OCI-LY1 (cell line): ENCODE measurements at regions not wholly inside any gene's neighbourhood (a gene's known extent, or its start where the extent isn't known, plus 50 kb on each side); places are given as distances from the start of the nearest gene placed in this dataset.

ENCODE experiments used
- H2AFZ ChIP-seq: fragments of 200-600 bp; sonication (generic), shearing (Covaris generic); 2 replicates; pipeline ENCODE4 v1.6.0; 2014; ENCODE audit warnings: antibody characterized with exemption, mild to moderate bottlenecking, low read length
- H3F3A ChIP-seq: fragments of 200-600 bp; sonication (generic), shearing (Covaris generic); 2 replicates; pipeline ENCODE4 v1.6.0; 2014; ENCODE audit warnings: mild to moderate bottlenecking, antibody characterized with exemption, low read length, moderate library complexity; ENCODE audit not compliant: insufficient read depth
- H3K27ac ChIP-seq: fragments of 200-600 bp; sonication (generic); 2 replicates; pipeline ENCODE4 v1.5.1; 2014; ENCODE audit warnings: low read length, mixed run types, mild to moderate bottlenecking, low read depth; ENCODE audit not compliant: poor library complexity, severe bottlenecking
- H3K27me3 ChIP-seq: fragments of 200-600 bp; sonication (generic); 2 replicates; pipeline ENCODE4 v1.6.0; 2014; ENCODE audit warnings: antibody characterized with exemption, mild to moderate bottlenecking, low read length, moderate library complexity; ENCODE audit not compliant: insufficient read depth
- H3K36me3 ChIP-seq: fragments of 200-600 bp; sonication (generic); 2 replicates; pipeline ENCODE4 v1.6.1; 2014; ENCODE audit warnings: mild to moderate bottlenecking, antibody characterized with exemption, low read length, moderate library complexity, mixed read lengths; ENCODE audit not compliant: insufficient read depth
- H3K4me1 ChIP-seq: fragments of 200-600 bp; sonication (generic); 2 replicates; pipeline ENCODE4 v1.5.1; 2014; ENCODE audit warnings: mild to moderate bottlenecking, low read length, moderate library complexity; ENCODE audit not compliant: insufficient read depth, severe bottlenecking
- H3K4me2 ChIP-seq: fragments of 200-600 bp; sonication (generic), shearing (Covaris generic); 2 replicates; pipeline ENCODE4 v1.6.1; 2014; ENCODE audit warnings: low read length
- H3K4me3 ChIP-seq: fragments of 200-600 bp; sonication (generic); 2 replicates; pipeline ENCODE4 v1.5.1; 2014; ENCODE audit warnings: low read length, low read depth, mild to moderate bottlenecking, mixed read lengths; ENCODE audit not compliant: poor library complexity, severe bottlenecking
- H3K79me2 ChIP-seq: fragments of 200-600 bp; shearing (Covaris generic); 2 replicates; pipeline ENCODE4 v1.6.1; 2016; ENCODE audit warnings: mixed run types, low read length, mixed read lengths; ENCODE audit not compliant: insufficient read depth
- H3K9ac ChIP-seq: fragments of 200-600 bp; sonication (generic), shearing (Covaris generic); 2 replicates; pipeline ENCODE4 v1.6.1; 2014; ENCODE audit warnings: mild to moderate bottlenecking, low read length, mixed read lengths
- H3K9me2 ChIP-seq: fragments of 200-600 bp; sonication (generic), shearing (Covaris generic); 2 replicates; pipeline ENCODE4 v1.6.1; 2014; ENCODE audit warnings: low read depth, mild to moderate bottlenecking, low read length, mixed read lengths
- H3K9me3 ChIP-seq: fragments of 200-600 bp; shearing (Covaris generic); 2 replicates; pipeline ENCODE4 v1.6.1; 2014; ENCODE audit warnings: low read length, mixed read lengths
- H4K20me1 ChIP-seq: fragments of 200-600 bp; sonication (generic), shearing (Covaris generic); 2 replicates; pipeline ENCODE4 v1.6.0; 2016; ENCODE audit warnings: mild to moderate bottlenecking, low read length; ENCODE audit not compliant: insufficient read depth
- CTCF ChIP-seq: fragments of 200-600 bp; sonication (generic), shearing (Covaris generic); IDR thresholded peaks from 2 replicates; pipeline ENCODE4 v1.5.1; 2017; ENCODE audit warnings: mild to moderate bottlenecking, antibody characterized with exemption, low read length, moderate library complexity, mixed read lengths
- EZH2 ChIP-seq: fragments of 200-600 bp; sonication (generic), shearing (Covaris generic); IDR thresholded peaks from 2 replicates; pipeline ENCODE4 v1.8.0; 2017; ENCODE audit warnings: borderline replicate concordance, mixed run types, mild to moderate bottlenecking, antibody characterized with exemption, low read length, moderate library complexity, mixed read lengths

GRCh38 chr13:80586356-80586755 is 245.4 kb upstream of the SPRY2 start:
- H3K27me3 ChIP-seq: no peaks in the 10 kb centered on the region
- H3F3A ChIP-seq: no peaks in the 10 kb centered on the region
- no peak overlapping the region for H3K27ac ChIP-seq
- no peaks in the 10 kb centered on the region for H3K9me3 ChIP-seq
- H3K79me2 ChIP-seq: no peaks in the 10 kb centered on the region
- no peaks in the 10 kb centered on the region for H4K20me1 ChIP-seq
- H3K9ac ChIP-seq: no peak overlapping the region
- H3K4me1 ChIP-seq: no peaks in the 10 kb centered on the region
- no peaks in the 10 kb centered on the region for H3K9me2 ChIP-seq
- H3K4me2 ChIP-seq: no peak overlapping the region
- TF ChIP-seq CTCF (no peak), EZH2 (no peak)
- no peak overlapping the region for H2AFZ ChIP-seq
- no peaks in the 10 kb centered on the region for H3K36me3 ChIP-seq
- no peak overlapping the region for H3K4me3 ChIP-seq

- no peak overlapping the region for H3K4me3 ChIP-seq
- no peak overlapping the region for H2AFZ ChIP-seq
- H4K20me1 ChIP-seq: no peaks in the 10 kb centered on the region
- no peak overlapping the region for H3K9ac ChIP-seq
- H3K9me2 ChIP-seq: no peaks in the 10 kb centered on the region
- H3K79me2 ChIP-seq: no peaks in the 10 kb centered on the region
- no peaks in the 10 kb centered on the region for H3K27me3 ChIP-seq
- H3K4me1 ChIP-seq: no peaks in the 10 kb centered on the region
- no peaks in the 10 kb centered on the region for H3K9me3 ChIP-seq
- H3K4me2 ChIP-seq: no peak overlapping the region
- no peaks in the 10 kb centered on the region for H3K36me3 ChIP-seq
- H3F3A ChIP-seq: no peaks in the 10 kb centered on the region
- H3K27ac ChIP-seq: no peak overlapping the region
- no peak for TF ChIP-seq CTCF
- TF ChIP-seq EZH2: no peak
Measured at GRCh38 chr13:80585531-80585930, 244.6 kb upstream of the SPRY2 start.

- H3K79me2 ChIP-seq: no peaks in the 10 kb centered on the region
- no peak overlapping the region for H3K4me3 ChIP-seq
- H3K4me2 ChIP-seq: no peak overlapping the region
- H3K9ac ChIP-seq: no peak overlapping the region
- no peak overlapping the region for H3K27ac ChIP-seq
- no peaks in the 10 kb centered on the region for H3F3A ChIP-seq
- H4K20me1 ChIP-seq: no peaks in the 10 kb centered on the region
- H2AFZ ChIP-seq: no peak overlapping the region
- no peaks in the 10 kb centered on the region for H3K9me3 ChIP-seq
- no peaks in the 10 kb centered on the region for H3K4me1 ChIP-seq
- no peak for TF ChIP-seq CTCF
- no peak for TF ChIP-seq EZH2
- no peaks in the 10 kb centered on the region for H3K36me3 ChIP-seq
- no peaks in the 10 kb centered on the region for H3K9me2 ChIP-seq
- no peaks in the 10 kb centered on the region for H3K27me3 ChIP-seq
Measured at GRCh38 chr13:80584785-80585184, 243.9 kb upstream of the SPRY2 start.
